ENCODE measurements at regions not wholly inside any gene's neighbourhood (a gene's known extent, or its start where the extent isn't known, plus 50 kb on each side); places are given as distances from the start of the nearest gene placed in this dataset.

DNA sequence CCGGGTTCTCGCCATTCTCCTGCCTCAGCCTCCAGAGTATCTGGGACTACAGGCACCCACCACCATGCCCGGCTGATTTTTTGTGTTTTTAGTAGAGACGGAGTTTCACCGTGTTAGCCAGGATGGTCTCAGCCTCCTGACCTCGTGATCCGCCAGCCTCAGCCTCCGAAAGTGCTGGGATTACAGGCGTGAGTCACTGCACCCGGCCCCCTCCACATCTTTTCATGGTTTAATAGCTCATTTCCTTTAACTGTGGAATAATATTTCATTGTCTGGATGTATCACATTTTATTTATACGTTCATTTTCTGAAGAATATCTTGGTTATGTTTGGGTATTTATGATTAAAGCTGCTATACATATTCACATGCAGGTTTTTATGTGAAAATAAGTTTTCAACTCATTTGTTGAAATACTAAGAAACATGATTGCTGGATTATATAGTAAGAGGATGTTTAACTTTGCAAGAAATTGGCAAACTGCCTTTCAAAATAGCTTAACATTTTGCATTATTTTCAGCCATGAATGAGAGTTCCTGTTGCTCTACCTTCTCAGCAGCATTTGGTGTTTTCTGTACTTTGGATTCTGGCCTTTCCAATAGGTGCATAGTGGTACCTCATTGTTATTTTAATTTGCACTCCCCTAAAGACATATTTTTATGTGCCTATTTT, 591.9 kb downstream of the TECRL start:
- no peak overlapping the region for H3K4me3 Mint-ChIP-seq
- TF ChIP-seq, protein P1, sequence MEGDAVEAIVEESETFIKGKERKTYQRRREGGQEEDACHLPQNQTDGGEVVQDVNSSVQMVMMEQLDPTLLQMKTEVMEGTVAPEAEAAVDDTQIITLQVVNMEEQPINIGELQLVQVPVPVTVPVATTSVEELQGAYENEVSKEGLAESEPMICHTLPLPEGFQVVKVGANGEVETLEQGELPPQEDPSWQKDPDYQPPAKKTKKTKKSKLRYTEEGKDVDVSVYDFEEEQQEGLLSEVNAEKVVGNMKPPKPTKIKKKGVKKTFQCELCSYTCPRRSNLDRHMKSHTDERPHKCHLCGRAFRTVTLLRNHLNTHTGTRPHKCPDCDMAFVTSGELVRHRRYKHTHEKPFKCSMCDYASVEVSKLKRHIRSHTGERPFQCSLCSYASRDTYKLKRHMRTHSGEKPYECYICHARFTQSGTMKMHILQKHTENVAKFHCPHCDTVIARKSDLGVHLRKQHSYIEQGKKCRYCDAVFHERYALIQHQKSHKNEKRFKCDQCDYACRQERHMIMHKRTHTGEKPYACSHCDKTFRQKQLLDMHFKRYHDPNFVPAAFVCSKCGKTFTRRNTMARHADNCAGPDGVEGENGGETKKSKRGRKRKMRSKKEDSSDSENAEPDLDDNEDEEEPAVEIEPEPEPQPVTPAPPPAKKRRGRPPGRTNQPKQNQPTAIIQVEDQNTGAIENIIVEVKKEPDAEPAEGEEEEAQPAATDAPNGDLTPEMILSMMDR (conservative IDR thresholded peaks at IDR 0.05) = no peak
- H3K36me3 Mint-ChIP-seq = no peaks in the 10 kb centered on the region
- no peaks in the 10 kb centered on the region for H3K4me1 Mint-ChIP-seq (ENCODE audit: unreplicated experiment)
- no peak overlapping the region for H3K27ac Mint-ChIP-seq
- no peaks in the 10 kb centered on the region for H3K27me3 Mint-ChIP-seq
- H3K9me3 Mint-ChIP-seq = no peaks in the 10 kb centered on the region
- DNase-seq (ENCODE audit: extremely low spot score, unreplicated experiment) = no peak

DNA sequence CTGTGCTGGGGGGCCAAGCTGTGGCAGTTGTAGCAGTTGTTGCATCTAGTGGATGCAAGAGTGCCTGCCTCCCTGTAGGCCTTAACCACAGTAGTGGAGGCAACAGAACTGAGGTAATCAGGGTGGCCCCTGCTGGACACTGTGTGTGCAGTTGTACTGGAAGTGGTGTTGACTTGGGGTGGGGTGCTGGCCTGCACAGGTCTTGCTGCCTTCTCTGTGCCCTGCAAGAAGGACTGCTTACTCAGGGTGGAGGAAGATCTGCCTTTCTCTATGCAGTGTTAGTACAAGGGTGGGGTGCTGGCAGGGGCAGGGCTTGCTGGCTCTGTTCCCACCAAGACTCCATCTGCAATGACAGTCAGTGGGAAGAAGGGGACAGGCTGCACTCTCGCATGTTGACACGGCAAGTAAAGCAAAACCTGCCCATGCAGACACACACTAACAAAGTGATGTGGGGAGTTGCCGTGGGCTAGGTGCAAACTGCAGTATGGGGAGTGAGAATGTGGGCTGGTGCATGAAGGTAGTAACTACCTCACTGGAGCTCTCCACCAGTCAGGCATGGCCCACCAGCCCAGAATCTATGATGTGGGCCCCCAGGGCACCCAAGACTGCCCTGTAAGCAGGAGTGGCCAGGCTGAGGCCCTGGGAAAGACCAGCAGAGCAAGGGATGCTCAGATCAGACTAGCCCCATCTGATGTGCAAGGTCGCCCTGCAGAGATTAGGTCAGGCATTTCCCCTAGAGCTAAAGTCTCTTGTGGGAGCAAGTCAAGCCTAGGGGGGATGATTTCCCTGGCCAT, 594.9 kb downstream of the TECRL start:
- H3K27me3 Mint-ChIP-seq = no peaks in the 10 kb centered on the region
- H3K4me3 Mint-ChIP-seq = no peak overlapping the region
- no peaks in the 10 kb centered on the region for H3K9me3 Mint-ChIP-seq
- H3K36me3 Mint-ChIP-seq = no peaks in the 10 kb centered on the region
- H3K27ac Mint-ChIP-seq = no peak overlapping the region
- H3K4me1 Mint-ChIP-seq (ENCODE audit: unreplicated experiment) = no peaks in the 10 kb centered on the region
- DNase-seq (ENCODE audit: extremely low spot score, unreplicated experiment) = no peak
- TF ChIP-seq, protein P1 (conservative IDR thresholded peaks at IDR 0.05) = no peak

DNA sequence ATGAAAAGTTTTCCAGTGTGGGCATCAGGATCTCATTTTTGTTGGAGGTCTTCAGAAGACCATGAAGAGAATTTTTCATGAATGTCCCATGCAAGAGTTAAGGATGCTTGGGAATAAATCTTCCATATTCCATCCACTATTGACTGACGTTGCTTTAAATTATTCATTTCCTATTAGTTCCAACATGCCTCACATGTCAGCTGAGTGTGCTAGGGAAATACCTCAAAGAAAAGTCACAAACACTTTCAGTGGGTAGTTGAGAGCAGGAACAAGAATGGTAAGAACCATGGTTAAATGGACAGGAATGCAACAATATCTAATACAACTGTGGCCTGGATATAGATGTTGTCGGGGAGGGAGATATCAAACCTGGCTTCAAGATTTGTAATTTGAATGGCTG, 610.1 kb downstream of the TECRL start:
- H3K27me3 Mint-ChIP-seq = no peaks in the 10 kb centered on the region

DNA sequence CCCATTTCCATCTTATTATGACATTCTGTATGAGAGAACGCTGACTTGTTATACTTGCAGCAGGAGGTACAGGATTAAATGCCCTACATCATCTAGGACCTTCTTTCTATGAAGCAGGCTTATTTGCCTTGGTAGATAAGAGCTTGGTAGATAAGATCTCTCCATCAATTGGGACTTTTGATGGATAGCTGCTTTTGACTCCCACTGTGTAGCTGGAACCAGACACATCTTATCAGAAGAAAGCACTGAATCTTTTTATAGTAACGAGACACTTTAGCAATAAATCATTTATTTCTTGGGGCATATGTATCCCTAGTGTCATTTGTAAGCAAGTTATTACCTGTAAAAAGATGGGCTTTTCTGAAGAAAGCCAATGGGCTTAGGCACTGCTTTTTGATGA, 613.9 kb downstream of the TECRL start:
- H3K36me3 Mint-ChIP-seq = no peaks in the 10 kb centered on the region

More for the DNA sequence above, 610.1 kb downstream of the TECRL start:
- Mint-ChIP-seq H3K4me3 (no peak overlapping the region), H3K9me3 (no peaks in the 10 kb centered on the region), H3K36me3 (no peaks in the 10 kb centered on the region), H3K27ac (no peak overlapping the region), H3K4me1 (ENCODE audit: unreplicated experiment) (no peaks in the 10 kb centered on the region)
- DNase-seq (ENCODE audit: extremely low spot score, unreplicated experiment) = no peak
- TF ChIP-seq, protein P1 (conservative IDR thresholded peaks at IDR 0.05) = no peak

DNA sequence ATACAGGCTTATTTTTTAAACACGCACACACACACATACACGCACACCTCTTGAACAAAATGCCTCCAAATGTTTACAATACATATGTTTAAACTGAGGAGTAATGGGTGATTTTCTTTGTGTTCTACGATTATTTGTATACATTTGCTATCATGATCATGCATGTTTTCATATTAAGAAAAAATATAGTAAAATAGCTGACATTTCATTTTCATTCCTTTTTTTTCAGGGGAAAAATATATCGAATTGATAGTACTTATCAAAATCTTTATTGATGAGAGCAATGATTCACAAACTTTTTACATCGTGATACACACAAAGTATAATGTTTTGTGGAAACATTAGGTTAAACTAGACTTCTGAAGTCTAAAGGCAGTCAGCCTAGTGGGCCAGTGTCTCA, 618.9 kb downstream of the TECRL start:
- DNase-seq (ENCODE audit: extremely low spot score, unreplicated experiment) = no peak
- no peaks in the 10 kb centered on the region for H3K9me3 Mint-ChIP-seq
- H3K4me3 Mint-ChIP-seq = no peak overlapping the region
- H3K36me3 Mint-ChIP-seq = no peaks in the 10 kb centered on the region
- no peaks in the 10 kb centered on the region for H3K4me1 Mint-ChIP-seq (ENCODE audit: unreplicated experiment)
- no peaks in the 10 kb centered on the region for H3K27me3 Mint-ChIP-seq
- TF ChIP-seq, protein P1 (conservative IDR thresholded peaks at IDR 0.05) = no peak
- H3K27ac Mint-ChIP-seq = no peak overlapping the region

More for the DNA sequence above, 613.9 kb downstream of the TECRL start:
- TF ChIP-seq, protein P1 (conservative IDR thresholded peaks at IDR 0.05) = no peak
- Mint-ChIP-seq H3K4me3 (no peak overlapping the region), H3K27me3 (no peaks in the 10 kb centered on the region), H3K4me1 (ENCODE audit: unreplicated experiment) (no peaks in the 10 kb centered on the region), H3K9me3 (no peaks in the 10 kb centered on the region), H3K27ac (no peak overlapping the region)
- DNase-seq (ENCODE audit: extremely low spot score, unreplicated experiment) = no peak
